OCI-LY7 (cell line): ENCODE measurements at regions not wholly inside any gene's neighbourhood (a gene's known extent, or its start where the extent isn't known, plus 50 kb on each side); places are given as distances from the start of the nearest gene placed in this dataset.

Experiments
- CTCF ChIP-seq: fragments of 200-600 bp; sonication (generic); conservative IDR thresholded peaks from 2 replicates; pipeline ENCODE4 v1.5.1; 2014; ENCODE audit warnings: mild to moderate bottlenecking, antibody characterized with exemption, low read length, moderate library complexity, mixed read lengths
- EZH2phosphoT487 ChIP-seq: fragments of 200-600 bp; sonication (generic); IDR thresholded peaks from 2 replicates; pipeline ENCODE4 v1.6.1; 2018; ENCODE audit warnings: low read depth, borderline replicate concordance, mild to moderate bottlenecking, mixed run types, antibody characterized with exemption, low read length, moderate library complexity, mixed read lengths

GRCh38 chr14:86714153-86714552 lies 1184.2 kb downstream of the FLRT2 start:
- no peak for TF ChIP-seq CTCF
- no peak for TF ChIP-seq EZH2phosphoT487
